ENCODE measurements at regions not wholly inside any gene's neighbourhood (a gene's known extent, or its start where the extent isn't known, plus 50 kb on each side); places are given as distances from the start of the nearest gene placed in this dataset.

GRCh38 chr20:10783707-10784553, 110.1 kb upstream of the JAG1 start:
- TF ChIP-seq CTCF (IDR thresholded peaks at IDR 0.05) (no peak), POLR2A (IDR thresholded peaks at IDR 0.05) (no peak)
